ENCODE measurements at regions not wholly inside any gene's neighbourhood (a gene's known extent, or its start where the extent isn't known, plus 50 kb on each side); places are given as distances from the start of the nearest gene placed in this dataset.
A peak's percentile ranks its signal among the peaks of the same experiment; 100 is the strongest.

- intact Hi-C loops (cut with DNase I), result loop anchor here (5.0 kb wide), 1 partner anchor 739 kb away; no protein-coding TSS in a partner anchor
- DNase-seq, result no peak
- Histone ChIP-seq H3K9ac (ENCODE audit: low read depth in 2 of 2, low read length in 2 of 2) (no peak overlapping the region), H3K4me1 (no peaks in the 10 kb centered on the region), H3K4me3 (no peak overlapping the region), H3K27ac (no peak overlapping the region), H3K36me3 (no peaks in the 10 kb centered on the region), H3K27me3 (no peaks in the 10 kb centered on the region), H3K9me3 (no peaks in the 10 kb centered on the region)
- no peak for TF ChIP-seq CTCF (IDR thresholded peaks at IDR 0.05)
Measured at GRCh38 chr19:28711411-28711810, 501.5 kb downstream of the UQCRFS1 start.

- DNase-seq, result no peak
- H3K27ac ChIP-seq, result no peak overlapping the region
- intact Hi-C loops (cut with DNase I), result loop anchor here (5.0 kb wide), 1 partner anchor 738 kb away; no protein-coding TSS in a partner anchor
- peak; percentile 62 for TF ChIP-seq CTCF (IDR thresholded peaks at IDR 0.05)
- no peak overlapping the region for H3K4me3 ChIP-seq
- no peak overlapping the region for H3K9ac ChIP-seq (ENCODE audit: low read depth in 2 of 2, low read length in 2 of 2)
- no peaks in the 10 kb centered on the region for H3K27me3 ChIP-seq
- H3K4me1 ChIP-seq, result no peaks in the 10 kb centered on the region
- no peaks in the 10 kb centered on the region for H3K36me3 ChIP-seq
- H3K9me3 ChIP-seq, result no peaks in the 10 kb centered on the region
Measured at GRCh38 chr19:28710278-28710677, 502.7 kb downstream of the UQCRFS1 start.

- no peak for TF ChIP-seq CTCF (IDR thresholded peaks at IDR 0.05)
- intact Hi-C loops (cut with DNase I), result loop anchor here (5.0 kb wide), 1 partner anchor 244 kb away; no protein-coding TSS in a partner anchor
Measured at GRCh38 chr19:28706693-28707092, 506.3 kb downstream of the UQCRFS1 start.

GRCh38 chr19:28705008-28705407 is 507.9 kb downstream of the UQCRFS1 start:
- Histone ChIP-seq H3K4me1 (no peaks in the 10 kb centered on the region), H3K4me3 (no peak overlapping the region), H3K27me3 (no peaks in the 10 kb centered on the region), H3K9me3 (no peaks in the 10 kb centered on the region), H3K27ac (no peak overlapping the region), H3K9ac (ENCODE audit: low read depth in 2 of 2, low read length in 2 of 2) (no peak overlapping the region), H3K36me3 (no peaks in the 10 kb centered on the region)
- TF ChIP-seq CTCF (IDR thresholded peaks at IDR 0.05), result no peak
- intact Hi-C loops (cut with DNase I), result loop anchor here (5.0 kb wide), 1 partner anchor 243 kb away; no protein-coding TSS in a partner anchor
- DNase-seq, result no peak

More at GRCh38 chr19:28706693-28707092, 506.3 kb downstream of the UQCRFS1 start:
- Histone ChIP-seq H3K4me1 (no peaks in the 10 kb centered on the region), H3K9ac (ENCODE audit: low read depth in 2 of 2, low read length in 2 of 2) (no peak overlapping the region), H3K27ac (no peak overlapping the region), H3K9me3 (no peaks in the 10 kb centered on the region), H3K27me3 (no peaks in the 10 kb centered on the region), H3K36me3 (no peaks in the 10 kb centered on the region), H3K4me3 (no peak overlapping the region)
- DNase-seq, result no peak

- Histone ChIP-seq H3K27ac (no peak overlapping the region), H3K36me3 (no peaks in the 10 kb centered on the region), H3K27me3 (no peaks in the 10 kb centered on the region), H3K9ac (ENCODE audit: low read depth in 2 of 2, low read length in 2 of 2) (no peak overlapping the region), H3K9me3 (no peaks in the 10 kb centered on the region), H3K4me1 (no peaks in the 10 kb centered on the region), H3K4me3 (no peak overlapping the region)
- intact Hi-C loops (cut with DNase I), result no loop called here
- DNase-seq, result no peak
- no peak for TF ChIP-seq CTCF (IDR thresholded peaks at IDR 0.05)
Measured at GRCh38 chr19:28703400-28703956, 509.5 kb downstream of the UQCRFS1 start.
